KOPT-K1 (cell line): ENCODE measurements at regions not wholly inside any gene's neighbourhood (a gene's known extent, or its start where the extent isn't known, plus 50 kb on each side); places are given as distances from the start of the nearest gene placed in this dataset.
"Not testable (repeated sequence)": the region's sequence is repeated elsewhere in the genome, so short reads cannot be mapped to it uniquely, and the experiment has no call there.

Experiments used
- H3K27ac ChIP-seq: fragments of 200-600 bp; sonication (generic); 2 replicates; pipeline ENCODE4 v1.5.1; 2016; ENCODE audit warnings: antibody characterized with exemption, mild to moderate bottlenecking, low read depth, low read length; ENCODE audit not compliant: poor library complexity, severe bottlenecking
- H3K36me3 ChIP-seq: fragments of 200-600 bp; sonication (generic); 2 replicates; pipeline ENCODE4 v1.5.1; 2017; ENCODE audit warnings: antibody characterized with exemption, mild to moderate bottlenecking, low read length, moderate library complexity; ENCODE audit not compliant: insufficient read depth
- H3K9me3 ChIP-seq: fragments of 200-600 bp; sonication (generic); 2 replicates; pipeline ENCODE4 v1.5.1; 2017; ENCODE audit warnings: antibody characterized with exemption, low read length, mild to moderate bottlenecking; ENCODE audit not compliant: insufficient read depth, poor library complexity, severe bottlenecking

DNA sequence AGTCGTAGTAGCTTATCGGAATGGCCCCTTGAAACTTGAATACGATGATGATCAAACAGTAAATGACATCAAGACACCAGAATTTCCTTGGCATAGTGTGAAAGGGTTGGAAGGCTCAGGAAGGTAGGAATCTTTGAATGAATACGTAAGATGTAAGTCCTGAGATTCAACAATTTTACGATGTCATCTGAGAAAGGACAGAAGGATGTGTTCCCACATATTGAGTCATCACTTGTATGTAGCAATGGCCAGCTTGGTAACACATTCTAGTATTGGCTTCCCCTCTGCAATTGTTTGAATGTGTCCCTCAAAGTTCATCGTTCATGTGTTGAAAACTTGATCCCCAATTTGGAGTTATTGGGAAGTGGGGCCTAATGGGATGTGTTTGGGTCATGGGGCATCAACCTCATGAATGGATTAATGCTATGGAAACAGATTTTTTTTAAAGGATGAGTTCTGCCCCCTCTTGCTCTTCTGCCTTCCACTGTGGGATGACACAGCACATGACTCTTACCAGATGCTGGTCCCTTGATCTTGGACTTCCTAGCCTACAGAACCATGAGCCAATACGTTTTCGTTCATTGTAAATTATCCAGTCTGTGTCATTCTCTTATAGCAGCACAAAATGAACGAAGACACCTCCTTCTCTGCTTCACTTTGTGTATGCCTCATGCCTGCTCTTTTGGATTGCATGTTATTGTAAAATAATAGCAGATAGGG lies 284.6 kb downstream of the BCAT1 start:
- H3K9me3 ChIP-seq: no peaks in the 10 kb centered on the region
- H3K36me3 ChIP-seq: no peaks in the 10 kb centered on the region
- H3K27ac ChIP-seq: no peak overlapping the region

DNA sequence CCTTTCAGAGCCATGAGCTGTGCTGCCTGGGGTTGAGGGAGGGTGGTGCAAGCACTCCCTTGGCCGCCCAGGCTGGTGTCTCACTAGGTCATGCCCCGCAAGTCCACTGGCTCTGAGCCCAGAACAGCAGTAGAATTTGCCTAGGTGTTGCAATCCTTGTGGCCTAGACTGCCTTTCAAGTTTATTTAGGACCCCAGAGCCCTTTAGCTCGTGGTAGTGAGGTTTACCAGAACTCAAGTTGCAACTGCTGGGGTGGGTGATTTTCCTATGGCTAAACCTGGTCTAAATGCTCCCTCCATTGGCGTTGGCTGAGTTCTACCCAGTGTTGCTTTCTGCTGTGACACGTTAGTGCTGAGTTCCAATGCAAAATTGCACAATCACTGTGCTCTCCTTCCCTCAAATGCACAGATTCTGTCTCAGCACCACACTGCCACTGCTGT lies 287.2 kb downstream of the BCAT1 start:
- Histone ChIP-seq H3K36me3 (no peaks in the 10 kb centered on the region), H3K9me3 (no peaks in the 10 kb centered on the region), H3K27ac (no peak overlapping the region)

DNA sequence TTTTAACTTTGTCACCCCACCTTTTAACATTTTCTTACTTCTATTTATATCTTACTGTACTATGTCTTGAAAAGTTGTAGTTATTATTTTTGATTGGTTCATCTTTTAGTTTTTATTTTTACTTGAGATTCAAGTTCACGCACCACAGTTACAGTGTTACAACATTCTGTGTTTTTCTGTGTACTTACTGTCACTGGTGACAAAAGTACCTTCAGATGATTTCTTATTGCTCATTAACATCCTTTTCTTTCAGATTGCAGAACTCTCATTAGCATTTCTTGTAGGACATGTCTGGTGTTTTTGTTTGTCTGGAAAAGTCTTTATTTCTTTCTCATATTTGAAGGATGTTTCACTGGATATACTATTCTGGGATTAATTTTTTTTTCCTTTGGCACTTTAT lies 289.9 kb downstream of the BCAT1 start:
- Histone ChIP-seq H3K27ac (no peak overlapping the region), H3K9me3 (no peaks in the 10 kb centered on the region), H3K36me3 (no peaks in the 10 kb centered on the region)

DNA sequence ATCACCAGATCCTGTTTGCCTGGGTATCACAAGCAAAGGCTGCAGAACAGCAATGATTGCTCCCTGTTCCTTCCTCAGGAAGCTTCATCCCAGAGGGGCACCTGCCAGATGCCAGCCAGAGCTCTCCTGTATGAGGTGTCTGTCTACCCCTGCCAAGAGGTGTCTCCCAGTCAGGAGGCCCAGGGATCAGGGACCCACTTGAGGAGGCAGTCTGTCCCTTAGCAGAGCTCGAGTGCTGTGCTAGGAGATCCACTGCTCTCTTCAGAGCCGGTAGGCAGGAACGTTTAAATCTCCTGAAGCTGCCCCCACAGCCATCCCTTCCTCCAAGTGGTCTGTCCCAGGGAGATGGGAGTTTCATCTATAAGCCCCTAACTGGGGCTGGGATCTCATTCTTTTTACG lies 294.6 kb downstream of the BCAT1 start:
- not testable (repeated sequence) for H3K9me3 ChIP-seq, H3K27ac ChIP-seq, H3K36me3 ChIP-seq

DNA sequence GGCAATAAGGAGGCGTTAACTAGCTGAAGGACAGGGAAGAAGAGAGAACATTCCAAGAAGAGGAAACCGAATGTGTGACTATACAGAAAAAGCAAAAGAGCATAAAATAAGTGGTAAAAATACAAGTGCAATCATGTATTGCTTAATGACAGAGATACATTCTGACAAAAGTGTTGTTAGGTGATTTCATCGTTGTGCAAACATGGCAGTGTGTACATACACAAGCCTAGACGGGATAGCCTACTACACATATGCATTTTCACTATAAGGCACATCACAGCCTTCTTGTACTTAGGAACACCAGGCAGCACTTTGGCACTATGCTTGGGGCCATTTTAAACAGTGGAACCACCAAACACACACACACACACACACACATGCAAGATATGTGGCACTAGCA lies 299.3 kb downstream of the BCAT1 start:
- Histone ChIP-seq H3K27ac (no peak overlapping the region), H3K36me3 (no peaks in the 10 kb centered on the region), H3K9me3 (no peaks in the 10 kb centered on the region)

DNA sequence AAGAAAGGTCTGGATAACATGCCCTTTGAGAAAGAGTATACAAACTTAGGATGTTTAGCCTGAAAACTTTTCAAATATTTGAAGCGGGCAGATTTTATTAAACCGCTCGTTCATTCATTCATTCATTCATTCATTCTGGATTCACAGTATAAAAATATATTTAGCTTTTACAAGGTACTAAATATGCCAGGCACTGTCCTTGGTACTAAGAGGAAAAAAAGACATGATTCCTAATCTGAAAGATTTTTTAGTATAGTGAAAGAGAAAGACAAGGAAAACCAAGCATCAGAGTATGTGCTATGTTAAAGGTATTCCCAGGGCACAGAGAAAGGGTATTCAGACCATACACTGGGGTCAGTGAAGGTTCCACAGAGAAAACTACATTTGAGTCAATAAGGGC lies 299.7 kb downstream of the BCAT1 start:
- Histone ChIP-seq H3K9me3 (no peaks in the 10 kb centered on the region), H3K27ac (no peak overlapping the region), H3K36me3 (no peaks in the 10 kb centered on the region)

DNA sequence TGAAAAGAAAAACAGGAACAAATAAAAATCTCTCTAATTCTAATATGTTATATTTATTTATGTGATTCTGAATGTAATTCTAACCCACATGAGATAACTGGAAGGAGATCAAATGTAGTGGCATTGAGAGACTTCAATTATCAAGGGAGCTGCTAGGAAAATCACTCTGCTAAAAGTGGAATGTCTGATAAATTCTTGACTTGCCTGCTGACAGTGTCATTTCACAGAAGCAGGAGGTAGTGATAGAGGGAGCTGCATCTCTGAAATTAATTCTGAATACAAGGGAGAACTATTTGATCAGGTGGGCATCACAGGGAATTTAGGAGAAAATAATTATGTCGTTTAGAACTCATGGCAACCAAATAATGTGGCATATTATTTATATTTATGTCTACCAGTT lies 303.6 kb downstream of the BCAT1 start:
- Histone ChIP-seq H3K9me3 (no peaks in the 10 kb centered on the region), H3K36me3 (no peaks in the 10 kb centered on the region), H3K27ac (no peak overlapping the region)

DNA sequence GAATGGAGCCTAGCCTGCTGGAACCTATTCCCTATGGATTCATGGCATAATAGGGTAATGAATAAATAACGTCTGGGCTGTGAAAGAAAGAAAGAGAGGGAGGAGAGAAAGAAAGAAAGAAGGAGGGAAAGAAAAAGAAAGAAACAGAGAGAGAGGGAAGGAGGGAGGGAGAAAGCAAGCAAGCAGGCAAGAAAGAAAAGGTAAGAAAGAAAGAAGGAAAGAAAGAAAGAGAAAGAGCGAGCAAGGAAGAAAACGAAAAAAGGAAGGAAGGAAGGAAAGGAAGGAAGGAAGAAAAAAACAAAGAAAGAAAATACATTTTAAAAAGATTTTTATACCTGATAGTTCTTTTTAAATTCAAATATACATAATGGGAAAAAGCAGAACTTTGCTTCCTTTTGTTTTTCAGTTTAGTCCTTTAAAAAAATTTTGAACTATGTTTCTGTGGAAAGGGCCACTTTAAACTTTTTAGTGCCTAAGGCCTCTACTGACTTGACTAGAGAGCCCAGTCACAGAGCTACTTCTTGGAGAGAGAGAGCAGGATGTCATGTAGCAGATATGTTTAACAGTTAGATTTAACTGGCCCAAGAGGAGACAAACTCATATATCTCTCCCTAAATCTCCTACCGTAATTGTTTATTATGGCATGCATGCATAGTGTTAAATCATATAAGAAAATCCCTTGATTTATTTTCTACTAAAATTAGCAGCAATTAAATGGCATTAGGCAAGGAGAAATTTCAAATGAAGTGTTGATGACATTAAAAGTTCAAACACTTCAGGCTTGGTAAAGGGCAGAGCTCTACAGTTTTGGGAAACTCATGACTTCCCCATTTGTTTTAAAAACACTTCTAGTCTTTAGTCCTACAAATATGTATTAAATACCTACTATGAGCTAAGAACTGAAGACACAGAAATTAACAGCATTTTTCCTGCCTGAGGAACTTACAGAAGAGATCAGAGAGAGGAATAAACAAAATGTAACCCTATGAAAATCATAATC lies 305.5 kb downstream of the BCAT1 start:
- H3K9me3 ChIP-seq: no peaks in the 10 kb centered on the region
- no peak overlapping the region for H3K27ac ChIP-seq

DNA sequence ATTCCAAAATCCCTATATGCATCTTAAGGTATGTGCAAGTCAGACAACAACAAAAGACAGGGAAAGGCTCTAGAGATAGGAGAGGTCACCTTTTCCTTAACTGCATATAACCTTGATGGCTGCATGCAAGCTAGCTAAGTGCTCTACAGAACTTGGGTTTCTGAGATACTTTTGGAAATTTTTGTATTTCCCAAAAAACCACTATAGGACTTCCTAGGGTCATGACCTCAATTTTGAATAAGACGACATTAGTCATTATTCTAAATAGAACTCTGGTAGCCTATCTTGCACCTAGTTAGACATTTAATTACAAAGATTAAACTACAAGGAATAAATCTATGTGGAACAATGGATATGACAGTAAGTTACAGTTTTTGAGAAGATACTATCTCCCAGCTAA lies 309.3 kb downstream of the BCAT1 start:
- Histone ChIP-seq H3K9me3 (no peaks in the 10 kb centered on the region), H3K36me3 (no peaks in the 10 kb centered on the region)

More for the DNA sequence above, 305.5 kb downstream of the BCAT1 start:
- H3K36me3 ChIP-seq: no peaks in the 10 kb centered on the region

DNA sequence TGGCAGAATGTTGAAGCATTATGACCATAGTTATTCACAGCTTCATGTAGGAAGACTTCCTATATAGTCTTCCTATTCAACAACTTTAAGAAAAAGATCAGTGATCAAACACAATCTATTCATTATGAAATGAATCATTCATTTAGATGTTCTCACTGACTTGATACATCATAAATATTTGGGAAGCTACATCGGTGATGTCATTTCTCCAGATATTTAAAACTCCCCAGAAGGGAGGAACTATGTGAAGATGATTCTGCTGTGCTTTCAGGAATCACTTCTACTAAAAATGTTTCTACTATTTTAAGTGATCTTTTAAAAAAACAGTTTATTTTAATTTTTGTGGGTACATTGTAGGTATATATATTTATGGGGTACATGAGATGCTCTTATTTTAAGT lies 316.4 kb downstream of the BCAT1 start:
- no peaks in the 10 kb centered on the region for H3K9me3 ChIP-seq
- no peaks in the 10 kb centered on the region for H3K36me3 ChIP-seq
- no peak overlapping the region for H3K27ac ChIP-seq

More for the DNA sequence above, 309.3 kb downstream of the BCAT1 start:
- H3K27ac ChIP-seq: no peak overlapping the region

DNA sequence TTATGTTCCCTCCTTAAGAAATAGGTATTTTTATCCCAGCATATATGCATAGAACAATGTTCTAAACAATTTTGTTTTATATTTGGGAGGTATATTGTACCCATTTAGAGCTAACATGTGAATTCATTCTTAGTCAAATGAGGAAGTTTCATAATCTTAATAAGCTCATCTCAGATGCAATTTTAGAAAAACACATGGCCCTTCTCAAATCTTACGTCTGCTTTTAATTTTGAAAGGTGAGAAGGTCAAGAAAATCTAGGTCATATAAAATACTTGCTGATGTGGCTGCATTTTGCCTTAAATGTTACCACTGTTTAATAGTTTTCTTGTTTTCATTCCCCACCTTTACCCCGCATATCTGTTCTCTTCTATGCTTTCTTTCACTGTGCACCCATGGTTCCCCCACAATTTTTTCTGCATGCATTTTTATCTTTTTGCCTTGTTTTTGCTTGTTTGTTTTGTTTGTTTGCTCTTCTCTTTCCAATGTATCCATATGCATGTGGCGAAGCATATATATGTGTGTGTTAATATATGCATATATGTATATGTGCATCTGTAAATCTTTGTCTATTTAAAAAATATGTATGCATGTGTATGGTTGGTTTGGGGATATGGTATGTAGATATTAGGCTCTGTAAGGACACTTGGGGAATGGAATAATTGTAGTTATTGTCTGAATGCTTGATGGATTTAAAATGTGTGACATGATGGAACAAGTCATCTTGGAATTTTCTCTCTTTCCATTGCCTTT lies 317.1 kb downstream of the BCAT1 start:
- Histone ChIP-seq H3K27ac (no peak overlapping the region), H3K9me3 (no peaks in the 10 kb centered on the region), H3K36me3 (no peaks in the 10 kb centered on the region)

DNA sequence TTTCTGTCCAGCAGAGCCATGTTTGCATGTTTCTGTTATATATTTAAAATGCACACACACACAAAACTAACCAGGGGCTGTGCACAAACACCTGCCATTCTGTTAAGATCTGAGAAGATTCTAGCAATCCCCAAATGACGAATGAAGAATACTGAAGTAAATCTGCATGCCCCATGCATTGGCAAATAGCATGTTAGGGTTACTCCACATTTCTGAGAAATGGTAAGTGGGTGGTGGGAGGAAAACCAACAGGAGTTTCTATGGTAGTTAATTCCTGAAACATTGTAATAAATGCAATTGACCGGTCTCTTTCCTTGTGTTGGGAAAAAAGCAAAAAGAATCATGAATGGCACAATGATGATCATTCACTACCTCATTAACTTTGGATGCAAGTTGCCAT lies 318.0 kb downstream of the BCAT1 start:
- no peaks in the 10 kb centered on the region for H3K9me3 ChIP-seq
- H3K27ac ChIP-seq: no peak overlapping the region
- H3K36me3 ChIP-seq: no peaks in the 10 kb centered on the region

DNA sequence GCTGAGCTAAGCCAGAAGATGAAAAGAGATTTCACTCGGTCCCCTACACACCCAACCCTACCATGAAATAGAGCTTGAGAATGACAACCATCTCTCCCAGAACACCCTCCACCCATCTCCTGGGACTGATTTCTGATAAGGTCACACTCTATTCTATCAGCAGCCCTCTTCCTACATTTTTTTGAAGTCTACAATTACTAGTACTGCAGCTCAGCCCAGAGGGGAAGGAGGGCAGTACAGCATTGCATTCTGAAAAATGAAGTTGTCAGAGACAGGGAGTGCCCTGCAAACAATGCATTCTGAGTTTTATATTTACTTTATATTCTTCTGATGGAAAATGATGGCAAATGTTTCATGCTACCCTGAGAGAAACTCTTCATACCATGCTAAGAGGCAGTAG lies 318.5 kb downstream of the BCAT1 start:
- no peaks in the 10 kb centered on the region for H3K36me3 ChIP-seq
- no peak overlapping the region for H3K27ac ChIP-seq
- no peaks in the 10 kb centered on the region for H3K9me3 ChIP-seq

DNA sequence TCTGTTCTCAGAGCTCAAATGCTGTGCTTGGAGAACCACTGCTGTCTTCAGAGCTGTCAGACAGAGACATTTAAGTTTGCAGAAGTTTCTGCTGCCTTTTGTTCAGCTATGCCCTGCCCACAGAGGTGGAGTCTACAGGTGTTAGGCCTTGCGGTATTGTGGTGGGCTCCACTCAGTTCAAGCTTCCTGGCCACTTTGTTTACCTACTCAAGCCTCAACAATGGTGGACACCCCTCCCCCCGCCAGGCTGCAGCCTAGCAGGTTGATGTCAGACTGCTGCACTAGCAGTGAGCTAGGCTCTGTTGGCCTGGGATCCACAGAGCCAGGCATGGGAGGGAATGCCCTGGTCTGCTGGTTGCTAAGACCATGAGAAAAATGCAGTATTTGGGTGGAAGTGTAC lies 323.8 kb downstream of the BCAT1 start:
- no peak overlapping the region for H3K27ac ChIP-seq
- no peaks in the 10 kb centered on the region for H3K9me3 ChIP-seq
- no peaks in the 10 kb centered on the region for H3K36me3 ChIP-seq

DNA sequence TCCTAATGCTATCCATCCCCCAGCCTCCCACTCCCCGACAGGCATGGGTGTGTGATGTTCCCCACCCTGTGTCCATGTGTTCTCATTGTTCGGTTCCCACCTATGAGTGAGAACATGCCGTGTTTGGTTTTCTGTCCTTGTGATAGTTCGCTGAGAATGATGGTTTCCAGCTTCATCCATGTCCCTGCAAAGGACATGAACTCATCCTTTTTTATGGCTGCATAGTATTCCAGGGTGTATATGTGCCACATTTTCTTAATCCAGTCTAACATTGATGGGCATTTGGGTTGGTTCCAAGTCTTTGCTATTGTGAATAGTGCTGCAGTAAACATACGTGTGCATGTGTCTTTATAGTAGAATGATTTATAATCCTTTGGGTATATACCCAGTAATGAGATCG lies 328.9 kb downstream of the BCAT1 start:
- not testable (repeated sequence) for H3K27ac ChIP-seq, H3K9me3 ChIP-seq, H3K36me3 ChIP-seq
